Thyroid gland (tissue), 4 donors: ENCODE measurements at regions not wholly inside any gene's neighbourhood (a gene's known extent, or its start where the extent isn't known, plus 50 kb on each side); places are given as distances from the start of the nearest gene placed in this dataset.

Experiments used
- POLR2A ChIP-seq, 2 donors: fragments of 450-650 bp; IDR thresholded peaks; one replicate each; pipeline ENCODE4 v1.6.1; 2017; ENCODE audit warnings: antibody characterized with exemption in 2 of 2, mild to moderate bottlenecking in 2 of 2, moderate library complexity in 1 of 2
- TF ChIP-seq, protein P1 (sequence below), 6 experiments: fragments of 200-600 bp in 3 of 6; fragments of 450-650 bp in 3 of 6; sonication (generic) in 3 of 6; IDR thresholded peaks; one replicate each; pipeline ENCODE4 v1.5.1; 2016 to 2019; ENCODE audit warnings: antibody characterized with exemption in 6 of 6, mild to moderate bottlenecking in 2 of 6, inconsistent platforms in 1 of 6, moderate library complexity in 1 of 6

DNA sequence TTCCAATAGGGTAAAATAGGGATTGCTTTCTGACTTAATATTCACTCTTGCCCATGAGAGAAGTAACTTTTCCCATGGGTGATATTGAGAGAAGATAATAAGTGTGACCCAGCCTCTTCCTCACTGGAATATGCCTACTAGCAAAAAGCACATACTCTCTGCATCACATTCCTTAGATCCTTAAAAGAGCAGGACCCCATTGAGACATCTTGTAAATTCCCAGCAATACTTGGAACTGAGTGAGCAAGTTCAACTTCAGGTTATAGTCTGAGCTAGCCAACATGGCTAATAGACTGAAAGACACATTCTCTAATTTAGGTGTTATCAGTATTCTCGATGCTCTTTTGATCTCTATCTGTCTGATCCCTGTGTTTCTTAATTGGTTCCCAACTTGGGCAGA lies 1372.3 kb downstream of the STIM2 start:
- TF ChIP-seq, protein P1, sequence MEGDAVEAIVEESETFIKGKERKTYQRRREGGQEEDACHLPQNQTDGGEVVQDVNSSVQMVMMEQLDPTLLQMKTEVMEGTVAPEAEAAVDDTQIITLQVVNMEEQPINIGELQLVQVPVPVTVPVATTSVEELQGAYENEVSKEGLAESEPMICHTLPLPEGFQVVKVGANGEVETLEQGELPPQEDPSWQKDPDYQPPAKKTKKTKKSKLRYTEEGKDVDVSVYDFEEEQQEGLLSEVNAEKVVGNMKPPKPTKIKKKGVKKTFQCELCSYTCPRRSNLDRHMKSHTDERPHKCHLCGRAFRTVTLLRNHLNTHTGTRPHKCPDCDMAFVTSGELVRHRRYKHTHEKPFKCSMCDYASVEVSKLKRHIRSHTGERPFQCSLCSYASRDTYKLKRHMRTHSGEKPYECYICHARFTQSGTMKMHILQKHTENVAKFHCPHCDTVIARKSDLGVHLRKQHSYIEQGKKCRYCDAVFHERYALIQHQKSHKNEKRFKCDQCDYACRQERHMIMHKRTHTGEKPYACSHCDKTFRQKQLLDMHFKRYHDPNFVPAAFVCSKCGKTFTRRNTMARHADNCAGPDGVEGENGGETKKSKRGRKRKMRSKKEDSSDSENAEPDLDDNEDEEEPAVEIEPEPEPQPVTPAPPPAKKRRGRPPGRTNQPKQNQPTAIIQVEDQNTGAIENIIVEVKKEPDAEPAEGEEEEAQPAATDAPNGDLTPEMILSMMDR (IDR thresholded peaks at IDR 0.05), result no peak
- no peak for TF ChIP-seq POLR2A (IDR thresholded peaks at IDR 0.05)
